ENCODE measurements at regions not wholly inside any gene's neighbourhood (a gene's known extent, or its start where the extent isn't known, plus 50 kb on each side); places are given as distances from the start of the nearest gene placed in this dataset.
"Not testable (repeated sequence)": the region's sequence is repeated elsewhere in the genome, so short reads cannot be mapped to it uniquely, and the experiment has no call there.

GRCh38 chr6:85071845-85072244, 307.4 kb upstream of the TBX18 start:
- H3K4me1 ChIP-seq (ENCODE audit: control insufficient read depth, insufficient read depth, low read length); H2BK15ac ChIP-seq (ENCODE audit: low read depth, low read length); H2BK5ac ChIP-seq (ENCODE audit: low read depth, low read length, poor library complexity, severe bottlenecking); H3K27ac ChIP-seq (ENCODE audit: insufficient read depth, low read length); DNase-seq; H3K9ac ChIP-seq (ENCODE audit: low read depth, low read length); BruUV-seq (replicated peaks); H3K36me3 ChIP-seq (ENCODE audit: control insufficient read depth, insufficient read depth, low read length); dilution Hi-C loops (cut with HindIII; ENCODE audit: low sequenced_read_pairs, unreplicated experiment); H2BK20ac ChIP-seq (ENCODE audit: low read depth, low read length); H2AFZ ChIP-seq (replicated peaks; ENCODE audit: low read length, poor library complexity); H3K27me3 ChIP-seq (ENCODE audit: control insufficient read depth, insufficient read depth, low read length); H3K14ac ChIP-seq (replicated peaks; ENCODE audit: low read depth, low read length); H4K20me1 ChIP-seq (ENCODE audit: insufficient read depth, low read length); H4K8ac ChIP-seq (ENCODE audit: low read depth in 2 of 2, low read length in 2 of 2); H2AK5ac ChIP-seq (ENCODE audit: low read depth, low read length); H2AK9ac ChIP-seq (replicated peaks; ENCODE audit: low read depth, low read length, poor library complexity); H3K18ac ChIP-seq (ENCODE audit: low read depth, low read length); H3K56ac ChIP-seq (ENCODE audit: extremely low read depth, insufficient read depth, low read length); H4K5ac ChIP-seq (ENCODE audit: low read depth, low read length); H3K4ac ChIP-seq (ENCODE audit: low read depth, low read length); intact Hi-C loops (cut with micrococcal nuclease); H4K91ac ChIP-seq (ENCODE audit: insufficient read depth, low read depth, low read length); H3K23ac ChIP-seq (ENCODE audit: low read depth, low read length); H3K4me3 ChIP-seq (ENCODE audit: insufficient read depth, low read depth, low read length); H2BK120ac ChIP-seq (ENCODE audit: low read depth, low read length); in situ Hi-C loops (cut with MboI; ENCODE audit: low sequenced_read_pairs); POLR2A ChIA-PET (ENCODE audit: unreplicated experiment); H3K9me1 ChIP-seq (ENCODE audit: insufficient read depth, low read length); H3K4me2 ChIP-seq (ENCODE audit: low read depth, low read length); H3K79me1 ChIP-seq (ENCODE audit: low read depth in 1 of 2, low read length in 2 of 2); CTCF ChIA-PET; ATAC-seq (ENCODE audit: low read depth); H3K9me3 ChIP-seq (ENCODE audit: control insufficient read depth, insufficient read depth, low read length): not testable (repeated sequence)
- no CpG with 5 or more reads among the region's 6 CpGs for WGBS, 2 experiments (ENCODE audit: extremely low coverage in 2 of 2, insufficient read length in 1 of 2)

All from IMR-90 (cell line).